ENCODE measurements at regions not wholly inside any gene's neighbourhood (a gene's known extent, or its start where the extent isn't known, plus 50 kb on each side); places are given as distances from the start of the nearest gene placed in this dataset.

GRCh38 chr19:33885236-33885635, 88.6 kb downstream of the KCTD15 start:
- no peak overlapping the region for H3K4me3 ChIP-seq (replicated peaks in 1 of 2; ENCODE audit: low read depth in 2 of 2, low read length in 2 of 2)
- no peak for DNase-seq (ENCODE audit: low read depth in 2 of 2)
- no peak for TF ChIP-seq CTCF (IDR thresholded peaks at IDR 0.05; ENCODE audit: low read depth, low read length)

DNA sequence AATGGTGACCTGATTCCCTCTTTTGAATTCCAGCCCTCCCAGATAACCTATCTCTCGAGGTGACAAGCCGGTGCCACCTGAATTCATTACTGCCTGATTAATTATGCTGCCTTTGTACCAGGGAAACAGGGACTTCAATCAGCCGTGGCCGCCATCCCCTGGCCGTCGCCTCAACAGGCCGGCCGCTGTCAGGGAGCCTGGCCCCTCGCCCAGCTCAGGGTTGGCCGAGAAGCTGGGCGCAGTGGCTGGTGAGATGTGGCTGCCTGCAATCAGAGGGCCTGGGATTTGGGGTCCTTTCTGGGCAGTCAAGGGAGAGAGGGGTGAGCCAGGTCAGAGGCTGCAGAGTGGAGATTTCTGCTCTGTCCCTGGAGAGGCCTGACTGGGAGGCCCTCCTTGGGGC, 91.2 kb downstream of the KCTD15 start:
- no peak for DNase-seq (ENCODE audit: low read depth in 2 of 2)
- TF ChIP-seq CTCF (IDR thresholded peaks at IDR 0.05; ENCODE audit: low read depth, low read length), result no peak

DNA sequence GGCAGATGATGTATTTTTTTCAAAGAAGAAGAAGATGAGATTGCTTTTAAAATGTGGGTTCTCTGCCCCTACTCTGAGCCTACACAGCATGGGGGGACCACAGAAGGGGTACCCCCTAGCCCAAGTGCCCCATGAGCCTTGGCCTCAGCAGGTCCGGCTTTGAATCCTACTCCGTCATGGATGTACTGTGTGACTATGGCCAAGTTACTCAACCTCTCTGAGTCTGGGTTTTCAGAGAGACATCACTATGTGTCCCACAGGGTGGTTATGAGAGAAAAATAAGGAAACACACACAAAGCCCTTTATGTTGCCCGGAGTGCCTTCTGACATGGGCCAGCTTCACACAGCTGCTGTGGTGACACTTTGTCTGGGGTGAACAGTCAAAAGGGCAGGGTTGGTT, 92.0 kb downstream of the KCTD15 start:
- TF ChIP-seq CTCF (IDR thresholded peaks at IDR 0.05; ENCODE audit: low read depth, low read length), result no peak
- no peak overlapping the region for H3K4me3 ChIP-seq (replicated peaks in 1 of 2; ENCODE audit: low read depth in 2 of 2, low read length in 2 of 2)
- DNase-seq (ENCODE audit: low read depth in 2 of 2), result no peak

More for the DNA sequence above, 91.2 kb downstream of the KCTD15 start:
- no peak overlapping the region for H3K4me3 ChIP-seq (replicated peaks in 1 of 2; ENCODE audit: low read depth in 2 of 2, low read length in 2 of 2)

DNA sequence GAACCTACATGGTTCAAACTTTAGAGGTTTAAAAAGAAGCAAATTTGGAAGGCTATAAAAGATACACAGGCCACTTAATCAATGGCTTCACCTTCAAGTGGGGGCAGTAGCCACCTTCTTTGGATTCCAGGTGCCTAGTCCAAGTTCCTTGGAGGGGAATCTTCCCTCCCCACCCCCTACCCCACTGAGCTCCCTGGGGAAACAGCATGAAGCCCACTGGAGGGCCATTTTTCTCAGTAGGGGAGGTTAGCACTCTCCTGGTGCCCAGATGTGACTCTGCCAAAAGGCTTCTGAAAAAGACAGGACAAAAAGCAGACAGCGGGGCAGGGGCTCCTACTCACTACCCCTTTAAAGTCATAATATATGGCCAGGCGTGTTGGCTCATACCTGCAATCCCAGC, 93.9 kb downstream of the KCTD15 start:
- no peak for TF ChIP-seq CTCF (IDR thresholded peaks at IDR 0.05; ENCODE audit: low read depth, low read length)
- no peak overlapping the region for H3K4me3 ChIP-seq (replicated peaks in 1 of 2; ENCODE audit: low read depth in 2 of 2, low read length in 2 of 2)
- DNase-seq (ENCODE audit: low read depth in 2 of 2), result no peak

GRCh38 chr19:33891773-33892172, 95.1 kb downstream of the KCTD15 start:
- no peak for DNase-seq (ENCODE audit: low read depth in 2 of 2)
- H3K4me3 ChIP-seq (replicated peaks in 1 of 2; ENCODE audit: low read depth in 2 of 2, low read length in 2 of 2), result no peak overlapping the region
- TF ChIP-seq CTCF (IDR thresholded peaks at IDR 0.05; ENCODE audit: low read depth, low read length), result no peak

DNA sequence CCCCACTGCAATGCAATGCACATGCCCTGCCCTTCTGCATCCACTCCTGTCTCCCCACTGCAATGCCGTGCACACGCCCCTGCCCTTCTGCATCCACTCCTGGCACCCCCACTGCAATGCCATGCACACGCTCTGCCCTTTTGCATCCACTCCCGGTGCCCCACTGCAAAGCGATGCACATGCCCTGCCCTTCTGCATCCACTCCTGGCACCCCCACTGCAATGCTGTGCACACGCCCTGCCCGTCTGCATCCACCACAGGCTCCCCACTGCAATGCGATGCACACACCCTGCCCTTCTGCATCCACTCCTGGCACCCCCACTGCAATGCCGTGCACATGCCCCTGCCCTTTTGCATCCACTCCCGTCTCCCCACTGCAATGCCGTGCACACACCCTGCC, 98.1 kb downstream of the KCTD15 start:
- TF ChIP-seq CTCF (IDR thresholded peaks at IDR 0.05; ENCODE audit: low read depth, low read length), result no peak
- H3K4me3 ChIP-seq (replicated peaks in 1 of 2; ENCODE audit: low read depth in 2 of 2, low read length in 2 of 2), result no peak overlapping the region
- no peak for DNase-seq (ENCODE audit: low read depth in 2 of 2)

DNA sequence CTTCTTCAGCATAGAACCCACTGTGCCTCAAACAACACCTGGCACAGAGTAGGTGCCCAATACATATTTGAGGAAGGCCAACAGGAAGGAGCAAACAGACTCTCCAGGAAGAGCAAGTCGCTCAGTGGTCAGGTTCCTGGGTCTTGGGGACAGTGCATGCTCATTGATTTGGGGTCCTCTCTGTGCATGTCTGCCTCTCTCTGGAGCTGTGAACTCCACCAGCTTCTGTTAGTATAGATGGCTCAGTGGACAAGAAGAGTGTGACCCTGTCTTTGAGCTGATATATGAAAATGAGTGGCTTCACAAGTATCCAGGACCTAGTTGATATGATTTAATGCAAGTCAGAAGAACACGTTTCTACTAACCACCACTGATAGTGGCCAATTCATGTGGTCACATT, 98.7 kb downstream of the KCTD15 start:
- TF ChIP-seq CTCF (IDR thresholded peaks at IDR 0.05; ENCODE audit: low read depth, low read length), result no peak
- H3K4me3 ChIP-seq (replicated peaks in 1 of 2; ENCODE audit: low read depth in 2 of 2, low read length in 2 of 2), result no peak overlapping the region
- DNase-seq (ENCODE audit: low read depth in 2 of 2), result no peak
